ENCODE measurements at regions not wholly inside any gene's neighbourhood (a gene's known extent, or its start where the extent isn't known, plus 50 kb on each side); places are given as distances from the start of the nearest gene placed in this dataset.

GRCh38 chr12:13597166-13597565, 384.2 kb downstream of the GRIN2B start:
- Histone ChIP-seq H3K36me3 (ENCODE audit: insufficient read depth, low read length) (no peaks in the 10 kb centered on the region), H3K4me1 (ENCODE audit: insufficient read depth, low read length, severe bottlenecking) (no peaks in the 10 kb centered on the region), H3K27me3 (ENCODE audit: insufficient read depth, low read length) (no peaks in the 10 kb centered on the region), H3K4me3 (ENCODE audit: low read depth, low read length, poor library complexity, severe bottlenecking) (no peak overlapping the region), H3K4me2 (ENCODE audit: low read length) (no peak overlapping the region), H2AFZ (ENCODE audit: low read length) (no peak overlapping the region), H3F3A (ENCODE audit: insufficient read depth, low read length) (no peaks in the 10 kb centered on the region), H3K9me3 (ENCODE audit: low read length) (no peaks in the 10 kb centered on the region), H3K9ac (ENCODE audit: low read length) (no peak overlapping the region), H3K79me2 (ENCODE audit: insufficient read depth, low read length) (no peaks in the 10 kb centered on the region), H3K27ac (ENCODE audit: low read depth, low read length, poor library complexity, severe bottlenecking) (no peak overlapping the region), H3K9me2 (ENCODE audit: low read depth, low read length) (no peaks in the 10 kb centered on the region), H4K20me1 (ENCODE audit: insufficient read depth, low read length) (no peaks in the 10 kb centered on the region)
- TF ChIP-seq EZH2 (IDR thresholded peaks at IDR 0.05; ENCODE audit: borderline replicate concordance, low read length) (no peak), CTCF (IDR thresholded peaks at IDR 0.05; ENCODE audit: low read length) (no peak)

- no peak overlapping the region for H2AFZ ChIP-seq (ENCODE audit: low read length)
- H3F3A ChIP-seq (ENCODE audit: insufficient read depth, low read length) = no peaks in the 10 kb centered on the region
- no peaks in the 10 kb centered on the region for H3K79me2 ChIP-seq (ENCODE audit: insufficient read depth, low read length)
- no peak overlapping the region for H3K4me2 ChIP-seq (ENCODE audit: low read length)
- no peaks in the 10 kb centered on the region for H3K36me3 ChIP-seq (ENCODE audit: insufficient read depth, low read length)
- H3K27me3 ChIP-seq (ENCODE audit: insufficient read depth, low read length) = no peaks in the 10 kb centered on the region
- no peaks in the 10 kb centered on the region for H3K9me3 ChIP-seq (ENCODE audit: low read length)
- no peaks in the 10 kb centered on the region for H3K4me1 ChIP-seq (ENCODE audit: insufficient read depth, low read length, severe bottlenecking)
- H3K27ac ChIP-seq (ENCODE audit: low read depth, low read length, poor library complexity, severe bottlenecking) = no peak overlapping the region
- TF ChIP-seq EZH2 (IDR thresholded peaks at IDR 0.05; ENCODE audit: borderline replicate concordance, low read length) (no peak), CTCF (IDR thresholded peaks at IDR 0.05; ENCODE audit: low read length) (no peak)
- H4K20me1 ChIP-seq (ENCODE audit: insufficient read depth, low read length) = no peaks in the 10 kb centered on the region
- H3K4me3 ChIP-seq (ENCODE audit: low read depth, low read length, poor library complexity, severe bottlenecking) = no peak overlapping the region
- no peaks in the 10 kb centered on the region for H3K9me2 ChIP-seq (ENCODE audit: low read depth, low read length)
- H3K9ac ChIP-seq (ENCODE audit: low read length) = no peak overlapping the region
Observed at GRCh38 chr12:13596714-13597113, 384.7 kb downstream of the GRIN2B start.

- Histone ChIP-seq H3K9ac (ENCODE audit: low read length) (no peak overlapping the region), H3K4me3 (ENCODE audit: low read depth, low read length, poor library complexity, severe bottlenecking) (no peak overlapping the region), H3K4me2 (ENCODE audit: low read length) (no peak overlapping the region), H3K9me3 (ENCODE audit: low read length) (no peaks in the 10 kb centered on the region), H4K20me1 (ENCODE audit: insufficient read depth, low read length) (no peaks in the 10 kb centered on the region), H3K9me2 (ENCODE audit: low read depth, low read length) (no peaks in the 10 kb centered on the region), H3K27me3 (ENCODE audit: insufficient read depth, low read length) (no peaks in the 10 kb centered on the region), H3K4me1 (ENCODE audit: insufficient read depth, low read length, severe bottlenecking) (no peaks in the 10 kb centered on the region), H3F3A (ENCODE audit: insufficient read depth, low read length) (no peaks in the 10 kb centered on the region), H2AFZ (ENCODE audit: low read length) (no peak overlapping the region), H3K36me3 (ENCODE audit: insufficient read depth, low read length) (no peaks in the 10 kb centered on the region), H3K27ac (ENCODE audit: low read depth, low read length, poor library complexity, severe bottlenecking) (no peak overlapping the region), H3K79me2 (ENCODE audit: insufficient read depth, low read length) (no peaks in the 10 kb centered on the region)
- TF ChIP-seq EZH2 (IDR thresholded peaks at IDR 0.05; ENCODE audit: borderline replicate concordance, low read length) (no peak), CTCF (IDR thresholded peaks at IDR 0.05; ENCODE audit: low read length) (no peak)
Observed at GRCh38 chr12:13595536-13596443, 385.6 kb downstream of the GRIN2B start.

Measured in OCI-LY1 (cell line).